GM13977 (cell line): ENCODE measurements at regions not wholly inside any gene's neighbourhood (a gene's known extent, or its start where the extent isn't known, plus 50 kb on each side); places are given as distances from the start of the nearest gene placed in this dataset.
A peak's percentile ranks its signal among the peaks of the same experiment; 100 is the strongest.

Experiments
- DNase-seq: peaks from one replicate; pipeline ENCODE4 v3.0.0; 2012; ENCODE audit warnings: low spot score
- in situ Hi-C: fragments of 300-500 bp; cut with MboI; formaldehyde crosslinking; loops from one replicate; pipeline ENCODE4 v1.12.0; 2022; ENCODE audit warnings: low sequenced_read_pairs, low pct_unique_long_range_greater_than_20kb, mixed read lengths, inconsistent platforms; ENCODE audit not compliant: unreplicated experiment
- TF ChIP-seq, protein P1 (sequence below): IDR thresholded peaks from 2 replicates; pipeline ENCODE4 v1.5.1; 2012; ENCODE audit warnings: mild to moderate bottlenecking, control low read depth; ENCODE audit not compliant: insufficient read depth; ENCODE audit errors: extremely low read depth, missing control alignments

DNA sequence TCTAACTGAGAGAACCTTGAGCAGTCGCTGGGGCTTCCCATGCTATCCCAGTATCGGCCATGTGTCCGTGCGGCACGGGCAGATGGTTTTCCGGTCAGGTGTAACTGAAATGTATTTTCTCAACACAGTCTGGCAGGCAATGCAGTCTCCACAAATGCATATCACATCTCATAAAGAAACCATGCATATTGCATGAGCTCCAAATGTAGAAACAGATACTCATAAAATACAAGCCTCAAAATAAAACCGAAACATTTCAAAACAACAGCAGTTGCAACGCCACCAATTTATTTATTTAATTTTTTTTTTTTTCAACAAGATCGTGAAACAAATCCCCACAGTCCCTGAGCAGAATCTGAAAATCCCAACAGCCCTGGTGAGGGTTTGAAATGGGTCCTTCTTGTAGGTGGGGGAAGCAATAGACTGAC lies 299.4 kb downstream of the LPIN1 start:
- in situ Hi-C loops: loop anchor here (25.0 kb wide), 1 partner anchor 184 kb away; no protein-coding TSS in a partner anchor

DNA sequence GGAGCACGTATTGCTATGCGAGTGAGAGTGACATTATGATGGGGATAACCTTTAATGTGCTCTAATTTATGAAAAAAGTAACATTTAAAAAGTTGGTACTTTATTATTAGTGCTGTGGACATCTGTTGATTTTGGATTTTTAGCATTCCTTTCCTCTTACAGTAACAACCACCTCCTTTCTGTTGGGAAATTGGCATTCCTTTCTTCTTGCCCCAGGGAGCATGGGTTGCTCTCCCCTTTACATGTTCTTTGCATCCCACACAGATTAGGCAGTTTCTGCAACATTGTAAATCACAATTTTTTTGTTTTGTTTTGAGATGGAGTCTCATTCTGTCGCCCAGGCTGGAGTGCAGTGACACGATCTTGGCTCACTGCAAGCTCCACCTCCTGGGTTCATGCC lies 300.2 kb downstream of the LPIN1 start:
- in situ Hi-C loops: loop anchor here (25.0 kb wide), 1 partner anchor 184 kb away; no protein-coding TSS in a partner anchor
- no peak for DNase-seq
- TF ChIP-seq, protein P1, sequence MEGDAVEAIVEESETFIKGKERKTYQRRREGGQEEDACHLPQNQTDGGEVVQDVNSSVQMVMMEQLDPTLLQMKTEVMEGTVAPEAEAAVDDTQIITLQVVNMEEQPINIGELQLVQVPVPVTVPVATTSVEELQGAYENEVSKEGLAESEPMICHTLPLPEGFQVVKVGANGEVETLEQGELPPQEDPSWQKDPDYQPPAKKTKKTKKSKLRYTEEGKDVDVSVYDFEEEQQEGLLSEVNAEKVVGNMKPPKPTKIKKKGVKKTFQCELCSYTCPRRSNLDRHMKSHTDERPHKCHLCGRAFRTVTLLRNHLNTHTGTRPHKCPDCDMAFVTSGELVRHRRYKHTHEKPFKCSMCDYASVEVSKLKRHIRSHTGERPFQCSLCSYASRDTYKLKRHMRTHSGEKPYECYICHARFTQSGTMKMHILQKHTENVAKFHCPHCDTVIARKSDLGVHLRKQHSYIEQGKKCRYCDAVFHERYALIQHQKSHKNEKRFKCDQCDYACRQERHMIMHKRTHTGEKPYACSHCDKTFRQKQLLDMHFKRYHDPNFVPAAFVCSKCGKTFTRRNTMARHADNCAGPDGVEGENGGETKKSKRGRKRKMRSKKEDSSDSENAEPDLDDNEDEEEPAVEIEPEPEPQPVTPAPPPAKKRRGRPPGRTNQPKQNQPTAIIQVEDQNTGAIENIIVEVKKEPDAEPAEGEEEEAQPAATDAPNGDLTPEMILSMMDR: no peak

More for the DNA sequence above, 299.4 kb downstream of the LPIN1 start:
- TF ChIP-seq, protein P1: no peak
- DNase-seq: peak; percentile 38

DNA sequence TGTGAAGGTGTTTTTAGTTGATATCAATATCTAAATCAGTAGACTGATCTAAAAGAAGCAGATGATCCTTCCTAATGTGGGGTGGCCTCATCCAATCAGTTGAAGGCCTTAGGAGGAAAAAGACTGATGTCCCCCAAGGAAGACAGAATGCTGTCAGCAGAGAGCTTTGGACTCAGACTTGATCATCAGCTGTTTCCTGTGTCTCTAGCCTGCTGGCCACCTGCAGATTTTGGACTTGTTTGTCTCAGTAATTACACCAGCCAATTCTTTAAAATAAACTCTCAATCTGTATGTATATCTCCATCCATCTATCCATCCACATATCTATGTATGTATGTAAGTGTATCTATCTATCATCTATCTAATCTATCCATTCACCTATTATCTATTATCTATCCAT lies 301.3 kb downstream of the LPIN1 start:
- TF ChIP-seq, protein P1: no peak
- in situ Hi-C loops: loop anchor here (25.0 kb wide), 1 partner anchor 185 kb away; no protein-coding TSS in a partner anchor
- DNase-seq: no peak

DNA sequence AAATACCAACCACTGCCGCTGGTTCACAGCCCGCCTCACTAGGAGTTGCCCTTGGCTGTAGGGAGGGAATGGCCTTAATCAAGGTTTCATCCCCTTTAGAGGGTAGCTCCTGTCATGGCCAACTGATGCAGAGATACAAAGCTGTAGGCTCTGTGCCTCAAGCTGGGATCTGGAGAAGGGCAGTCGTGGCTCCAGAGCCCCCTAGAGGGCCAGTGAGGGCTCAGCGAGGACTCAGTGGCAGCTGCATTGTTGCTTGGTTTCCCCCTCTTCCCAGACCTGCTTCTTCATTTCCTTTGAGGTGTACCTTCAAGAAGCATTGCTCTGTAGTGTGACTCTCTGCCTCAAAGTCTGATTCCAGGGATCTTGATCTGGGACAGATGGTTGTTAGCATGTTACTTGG lies 302.1 kb downstream of the LPIN1 start:
- TF ChIP-seq, protein P1: peak; percentile 47
- in situ Hi-C loops: loop anchor here (25.0 kb wide), 1 partner anchor 186 kb away; no protein-coding TSS in a partner anchor
- no peak for DNase-seq

DNA sequence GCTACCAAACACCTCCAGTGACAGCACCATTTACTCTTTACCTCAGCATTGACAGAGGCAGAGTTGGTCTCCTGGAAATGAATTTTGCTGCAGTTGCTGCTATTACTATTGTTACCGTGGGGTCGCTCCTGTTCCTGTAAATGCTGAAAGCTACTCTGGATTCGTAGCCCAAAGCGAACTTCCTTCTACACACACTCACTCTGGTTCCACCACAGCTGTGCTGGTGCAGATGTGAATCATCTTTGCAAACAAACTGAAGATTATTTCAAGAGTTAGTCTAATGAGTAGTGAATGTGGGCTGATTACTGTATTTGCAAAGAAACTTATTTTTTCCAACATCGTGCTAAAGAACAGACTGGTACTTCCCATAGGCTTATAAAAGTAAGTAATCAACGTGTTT lies 304.0 kb downstream of the LPIN1 start:
- in situ Hi-C loops: no loop called here
- TF ChIP-seq, protein P1: peak; percentile 29
- DNase-seq: no peak

DNA sequence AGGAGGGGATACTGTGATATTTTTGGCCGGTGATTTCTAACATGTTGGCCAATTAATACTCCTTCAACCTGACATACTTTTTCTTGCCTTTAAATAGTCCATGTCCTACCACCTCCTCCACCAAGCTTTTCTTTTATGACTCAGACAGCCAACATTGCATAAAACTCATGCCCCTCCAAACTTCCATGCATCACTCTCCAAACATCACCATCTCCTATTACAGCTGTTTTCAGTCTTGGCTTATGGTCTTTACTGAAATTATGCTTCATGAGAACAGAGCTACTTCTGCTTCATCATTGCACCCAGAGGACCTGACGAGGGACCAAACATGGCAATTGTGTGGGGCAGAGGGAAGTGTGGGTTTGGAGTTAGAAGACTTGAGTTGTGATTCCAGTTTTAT lies 305.4 kb downstream of the LPIN1 start:
- TF ChIP-seq, protein P1: no peak
- in situ Hi-C loops: no loop called here
- DNase-seq: no peak

DNA sequence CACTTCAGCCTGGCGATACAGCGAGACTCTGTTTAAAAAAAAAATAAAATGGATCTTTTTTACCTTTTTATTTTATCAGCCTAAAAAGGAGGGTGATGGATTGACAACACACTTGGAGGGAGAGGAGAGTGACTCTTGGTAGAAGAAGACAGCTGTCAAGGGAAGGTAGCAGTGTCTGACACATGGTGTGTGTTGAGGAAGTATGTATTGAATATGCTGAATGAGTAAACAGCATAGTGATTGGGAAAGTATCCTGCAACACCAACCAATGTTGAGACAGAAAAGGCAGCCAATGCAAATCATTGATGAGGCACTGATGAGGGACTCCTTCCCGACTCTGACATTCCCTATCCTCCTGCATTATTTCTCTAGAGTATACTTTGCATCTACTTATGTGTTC lies 306.4 kb downstream of the LPIN1 start:
- in situ Hi-C loops: no loop called here
- TF ChIP-seq, protein P1: no peak
- no peak for DNase-seq
